ENCODE measurements at regions not wholly inside any gene's neighbourhood (a gene's known extent, or its start where the extent isn't known, plus 50 kb on each side); places are given as distances from the start of the nearest gene placed in this dataset.

GRCh38 chr12:34288963-34289345 lies 266.7 kb downstream of the ALG10 start:
- H3K27ac ChIP-seq (ENCODE audit: insufficient read depth, low read length, poor library complexity, severe bottlenecking), result no peak overlapping the region
- Mint-ChIP-seq H3K4me1 (peaks cover 0 to 2% (median 0%) of the 10 kb centered on the region in 4 donors), H3K4me3 (no peak overlapping the region), H3K27me3 (no peaks in the 10 kb centered on the region), H3K9me3 (peaks cover 0 to 39% (median 11%) of the 10 kb centered on the region in 7 donors), H3K36me3 (no peaks in the 10 kb centered on the region), H3K27ac (no peak overlapping the region)
- H3K4me3 ChIP-seq (ENCODE audit: low read depth, low read length), result no peak overlapping the region
- H3K27me3 ChIP-seq (ENCODE audit: control insufficient read depth, insufficient read depth, low read length), result no peaks in the 10 kb centered on the region
- ATAC-seq (ENCODE audit: low read depth in 2 of 2) (no peak), DNase-seq (no peak)
- no peaks in the 10 kb centered on the region for H3K36me3 ChIP-seq (ENCODE audit: control insufficient read depth, insufficient read depth, low read length)
- no peaks in the 10 kb centered on the region for H3K4me1 ChIP-seq (ENCODE audit: control insufficient read depth, insufficient read depth, low read length, poor library complexity, severe bottlenecking)
- peaks cover 0 to 66% of the 10 kb centered on the region in 2 experiments for H3K9me3 ChIP-seq (ENCODE audit: control insufficient read depth in 2 of 2, low read length in 2 of 2)

GRCh38 chr12:34289431-34290380 lies 267.4 kb downstream of the ALG10 start:
- ATAC-seq (ENCODE audit: low read depth in 2 of 2), result no peak
- peaks cover 0 to 36% (median 11%) of the 10 kb centered on the region in 7 donors for H3K9me3 Mint-ChIP-seq
- no peak overlapping the region for H3K4me3 Mint-ChIP-seq
- no peak overlapping the region for H3K27ac Mint-ChIP-seq
- H3K36me3 Mint-ChIP-seq, result no peaks in the 10 kb centered on the region
- Histone ChIP-seq H3K4me1 (ENCODE audit: control insufficient read depth, insufficient read depth, low read length, poor library complexity, severe bottlenecking) (no peaks in the 10 kb centered on the region), H3K27me3 (ENCODE audit: control insufficient read depth, insufficient read depth, low read length) (no peaks in the 10 kb centered on the region), H3K9me3 (ENCODE audit: control insufficient read depth in 2 of 2, low read length in 2 of 2) (peaks cover 0 to 74% of the 10 kb centered on the region in 2 experiments), H3K36me3 (ENCODE audit: control insufficient read depth, insufficient read depth, low read length) (no peaks in the 10 kb centered on the region), H3K4me3 (ENCODE audit: low read depth, low read length) (no peak overlapping the region), H3K27ac (ENCODE audit: insufficient read depth, low read length, poor library complexity, severe bottlenecking) (no peak overlapping the region)
- no peak for DNase-seq
- peaks cover 0 to 2% (median 0%) of the 10 kb centered on the region in 4 donors for H3K4me1 Mint-ChIP-seq
- H3K27me3 Mint-ChIP-seq, result no peaks in the 10 kb centered on the region

DNA sequence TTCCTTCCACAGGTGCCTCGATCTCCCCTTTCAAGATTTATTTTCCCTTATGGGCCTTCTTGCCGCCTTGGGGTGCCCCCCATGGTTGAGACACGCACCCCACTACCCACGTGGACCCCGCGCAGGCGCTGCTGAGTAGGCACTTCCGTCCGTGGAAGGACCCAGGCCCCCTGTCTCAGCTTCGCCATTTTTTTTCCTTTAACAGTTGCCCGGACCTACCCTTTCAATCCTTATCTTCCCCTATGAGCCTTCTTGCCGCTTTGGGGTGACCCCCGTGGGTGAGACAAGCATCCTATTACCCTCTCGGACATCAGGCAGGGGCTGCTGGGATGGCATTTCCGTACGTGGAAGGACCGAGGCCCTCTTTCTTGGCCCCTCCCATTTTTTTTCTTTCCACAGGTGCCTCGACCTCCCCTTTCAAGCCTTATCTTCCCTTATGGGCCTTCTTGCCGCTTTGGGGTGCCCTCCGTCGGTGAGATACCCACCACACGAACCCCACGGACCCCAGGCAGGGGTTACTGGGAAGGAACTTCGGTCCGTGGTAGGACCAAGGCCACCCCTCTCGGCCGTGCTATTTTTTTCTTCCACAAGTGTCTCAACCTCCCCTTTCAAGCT lies 268.2 kb downstream of the ALG10 start:
- Histone ChIP-seq H3K27ac (ENCODE audit: insufficient read depth, low read length, poor library complexity, severe bottlenecking) (no peak overlapping the region), H3K4me3 (ENCODE audit: low read depth, low read length) (no peak overlapping the region), H3K36me3 (ENCODE audit: control insufficient read depth, insufficient read depth, low read length) (no peaks in the 10 kb centered on the region), H3K4me1 (ENCODE audit: control insufficient read depth, insufficient read depth, low read length, poor library complexity, severe bottlenecking) (no peaks in the 10 kb centered on the region), H3K9me3 (ENCODE audit: control insufficient read depth in 2 of 2, low read length in 2 of 2) (peaks cover 0 to 71% of the 10 kb centered on the region in 2 experiments), H3K27me3 (ENCODE audit: control insufficient read depth, insufficient read depth, low read length) (no peaks in the 10 kb centered on the region)
- Mint-ChIP-seq H3K4me1 (peaks cover 0 to 2% (median 0%) of the 10 kb centered on the region in 4 donors), H3K9me3 (peaks cover 0 to 39% (median 14%) of the 10 kb centered on the region in 7 donors), H3K36me3 (no peaks in the 10 kb centered on the region), H3K27me3 (no peaks in the 10 kb centered on the region), H3K4me3 (no peak overlapping the region), H3K27ac (no peak overlapping the region)
- DNase-seq (no peak), ATAC-seq (ENCODE audit: low read depth in 2 of 2) (no peak)

DNA sequence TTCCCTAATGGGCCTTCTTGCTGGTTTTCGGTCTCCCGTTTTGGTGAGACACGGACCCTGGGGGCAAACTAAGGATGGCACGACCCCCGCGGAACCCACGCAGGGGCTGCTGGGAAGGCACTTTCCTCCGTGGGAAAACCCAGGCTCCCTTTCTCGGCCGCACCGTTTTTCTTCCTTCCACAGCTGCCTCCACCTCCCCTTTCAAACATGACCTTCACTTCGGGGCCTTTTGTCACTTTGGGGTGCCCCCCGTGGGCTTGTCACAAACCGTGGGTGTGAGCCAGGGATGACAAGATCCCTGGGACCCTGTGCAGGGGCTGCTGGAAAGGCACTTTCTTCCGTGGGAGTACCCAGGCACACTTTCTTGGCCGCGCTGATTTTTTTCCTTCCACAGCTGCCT lies 268.7 kb downstream of the ALG10 start:
- Histone ChIP-seq H3K9me3 (ENCODE audit: control insufficient read depth in 2 of 2, low read length in 2 of 2) (peaks cover 0 to 70% of the 10 kb centered on the region in 2 experiments), H3K27ac (ENCODE audit: insufficient read depth, low read length, poor library complexity, severe bottlenecking) (no peak overlapping the region), H3K4me3 (ENCODE audit: low read depth, low read length) (no peak overlapping the region), H3K27me3 (ENCODE audit: control insufficient read depth, insufficient read depth, low read length) (no peaks in the 10 kb centered on the region), H3K4me1 (ENCODE audit: control insufficient read depth, insufficient read depth, low read length, poor library complexity, severe bottlenecking) (no peaks in the 10 kb centered on the region), H3K36me3 (ENCODE audit: control insufficient read depth, insufficient read depth, low read length) (no peaks in the 10 kb centered on the region)
- DNase-seq (no peak), ATAC-seq (ENCODE audit: low read depth in 2 of 2) (no peak)
- peaks cover 0 to 37% (median 8%) of the 10 kb centered on the region in 7 donors for H3K9me3 Mint-ChIP-seq
- H3K36me3 Mint-ChIP-seq, result no peaks in the 10 kb centered on the region
- H3K4me1 Mint-ChIP-seq, result peaks cover 0 to 2% (median 0%) of the 10 kb centered on the region in 4 donors
- H3K27me3 Mint-ChIP-seq, result no peaks in the 10 kb centered on the region
- no peak overlapping the region for H3K27ac Mint-ChIP-seq
- H3K4me3 Mint-ChIP-seq, result no peak overlapping the region

- Histone ChIP-seq H3K27me3 (ENCODE audit: control insufficient read depth, insufficient read depth, low read length) (no peaks in the 10 kb centered on the region), H3K4me1 (ENCODE audit: control insufficient read depth, insufficient read depth, low read length, poor library complexity, severe bottlenecking) (no peaks in the 10 kb centered on the region), H3K4me3 (ENCODE audit: low read depth, low read length) (no peak overlapping the region), H3K27ac (ENCODE audit: insufficient read depth, low read length, poor library complexity, severe bottlenecking) (no peak overlapping the region), H3K9me3 (ENCODE audit: control insufficient read depth in 2 of 2, low read length in 2 of 2) (peaks cover 0 to 70% of the 10 kb centered on the region in 2 experiments), H3K36me3 (ENCODE audit: control insufficient read depth, insufficient read depth, low read length) (no peaks in the 10 kb centered on the region)
- Mint-ChIP-seq H3K4me3 (no peak overlapping the region), H3K9me3 (peaks cover 0 to 37% (median 8%) of the 10 kb centered on the region in 7 donors), H3K27me3 (no peaks in the 10 kb centered on the region), H3K36me3 (no peaks in the 10 kb centered on the region), H3K27ac (no peak overlapping the region), H3K4me1 (peaks cover 0 to 2% (median 0%) of the 10 kb centered on the region in 4 donors)
- no peak for ATAC-seq (ENCODE audit: low read depth in 2 of 2)
- DNase-seq, result no peak
Observed at GRCh38 chr12:34291426-34291901, 269.2 kb downstream of the ALG10 start.

GRCh38 chr12:34292736-34293625 lies 270.7 kb downstream of the ALG10 start:
- H3K36me3 ChIP-seq (ENCODE audit: control insufficient read depth, insufficient read depth, low read length), result no peaks in the 10 kb centered on the region
- no peak overlapping the region for H3K4me3 ChIP-seq (ENCODE audit: low read depth, low read length)
- H3K36me3 Mint-ChIP-seq, result no peaks in the 10 kb centered on the region
- H3K4me1 ChIP-seq (ENCODE audit: control insufficient read depth, insufficient read depth, low read length, poor library complexity, severe bottlenecking), result no peaks in the 10 kb centered on the region
- H3K27me3 Mint-ChIP-seq, result no peaks in the 10 kb centered on the region
- peaks cover 0 to 70% of the 10 kb centered on the region in 2 experiments for H3K9me3 ChIP-seq (ENCODE audit: control insufficient read depth in 2 of 2, low read length in 2 of 2)
- H3K27ac Mint-ChIP-seq, result no peak overlapping the region
- H3K27me3 ChIP-seq (ENCODE audit: control insufficient read depth, insufficient read depth, low read length), result no peaks in the 10 kb centered on the region
- DNase-seq, result no peak
- no peak for ATAC-seq (ENCODE audit: low read depth in 2 of 2)
- H3K4me1 Mint-ChIP-seq, result peaks cover 0 to 2% (median 0%) of the 10 kb centered on the region in 4 donors
- H3K4me3 Mint-ChIP-seq, result no peak overlapping the region
- H3K9me3 Mint-ChIP-seq, result peaks cover 0 to 39% (median 4%) of the 10 kb centered on the region in 7 donors
- no peak overlapping the region for H3K27ac ChIP-seq (ENCODE audit: insufficient read depth, low read length, poor library complexity, severe bottlenecking)

DNA sequence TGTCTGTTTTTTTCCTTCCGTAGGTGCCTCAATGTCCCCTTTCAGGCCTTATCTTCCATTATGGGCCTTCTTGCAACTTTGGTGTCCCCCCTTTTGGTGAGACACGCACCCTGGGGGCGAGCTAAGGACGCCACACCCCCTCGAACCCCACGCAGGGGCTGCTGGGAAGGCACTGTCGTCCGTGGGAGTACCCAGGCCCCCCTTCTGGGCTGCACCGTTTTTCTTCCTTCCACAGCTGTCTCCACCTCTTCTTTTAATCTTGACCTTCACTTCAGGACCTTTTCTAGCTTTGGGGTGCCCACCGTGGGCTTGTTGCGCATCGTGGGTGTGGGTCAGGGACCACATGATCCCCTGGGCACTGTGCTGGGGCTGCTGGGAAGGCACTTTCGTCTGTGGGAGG lies 271.8 kb downstream of the ALG10 start:
- Histone ChIP-seq H3K4me3 (ENCODE audit: low read depth, low read length) (no peak overlapping the region), H3K27me3 (ENCODE audit: control insufficient read depth, insufficient read depth, low read length) (no peaks in the 10 kb centered on the region), H3K27ac (ENCODE audit: insufficient read depth, low read length, poor library complexity, severe bottlenecking) (no peak overlapping the region), H3K9me3 (ENCODE audit: control insufficient read depth in 2 of 2, low read length in 2 of 2) (peaks cover 0 to 72% of the 10 kb centered on the region in 2 experiments), H3K36me3 (ENCODE audit: control insufficient read depth, insufficient read depth, low read length) (no peaks in the 10 kb centered on the region), H3K4me1 (ENCODE audit: control insufficient read depth, insufficient read depth, low read length, poor library complexity, severe bottlenecking) (no peaks in the 10 kb centered on the region)
- H3K4me3 Mint-ChIP-seq, result no peak overlapping the region
- H3K4me1 Mint-ChIP-seq, result peaks cover 0 to 2% (median 0%) of the 10 kb centered on the region in 4 donors
- H3K27me3 Mint-ChIP-seq, result no peaks in the 10 kb centered on the region
- H3K36me3 Mint-ChIP-seq, result no peaks in the 10 kb centered on the region
- peaks cover 0 to 47% (median 10%) of the 10 kb centered on the region in 7 donors for H3K9me3 Mint-ChIP-seq
- ATAC-seq (ENCODE audit: low read depth in 2 of 2) (no peak), DNase-seq (no peak)
- H3K27ac Mint-ChIP-seq, result no peak overlapping the region
